K562 (cell line): ENCODE measurements at regions not wholly inside any gene's neighbourhood (a gene's known extent, or its start where the extent isn't known, plus 50 kb on each side); places are given as distances from the start of the nearest gene placed in this dataset.

Source experiments
- ATAC-seq: fragments of 200-7000 bp; cut with Tn5 transposase; 3 replicates; pipeline ENCODE4 v1.9.1; 2020; ENCODE audit warnings: moderate library complexity
- BruUV-seq: library from RNA; stranded (reverse); fragments of 400-500 nt; replicated peaks from 2 replicates; lab custom pipeline; 2021; lab: Mats Ljungman, UMichigan
- CTCF ChIA-PET: fragments of 300-600 bp; formaldehyde crosslinking; extraction: SDS; loops from one replicate; lab custom pipeline; 2021; ENCODE audit warnings: low intra/inter-chr PET ratio; lab: Yijun Ruan, JAX
- POLR2A ChIA-PET: fragments of 300-600, 350-650 bp; sonication (Branson Sonifier 250); formaldehyde crosslinking; extraction: SDS; loops from one replicate; lab custom pipeline; 2021; ENCODE audit warnings: antibody characterized with exemption, inconsistent platforms; lab: Yijun Ruan, JAX
- DNase-seq, 4 experiments: peaks; one replicate each; pipeline versions ENCODE4 v3.0.0 to v3.0.0-alpha.2; 2011 to 2018; ENCODE audit warnings: low spot score in 3 of 4, mixed read lengths in 3 of 4; ENCODE audit errors: extremely low read depth in 1 of 4
- FAIRE-seq: peaks from 2 replicates; lab custom pipeline; 2011; peaks lifted over from hg19 to GRCh38; lab: Jason Lieb, UNC
- H2AFZ ChIP-seq: 2 replicates; pipeline ENCODE4 v1.6.0; 2011; ENCODE audit warnings: low read depth, low read length, control low read depth, inconsistent platforms
- H3K27ac ChIP-seq: fragments of 200-600 bp; 3 replicates; pipeline ENCODE4 v1.8.0; 2011; ENCODE audit warnings: low read depth, mild to moderate bottlenecking, control low read depth, inconsistent platforms, low read length, moderate library complexity, mixed read lengths; ENCODE audit errors: extremely low read depth
- H3K27me3 ChIP-seq, 2 experiments: fragments of 300-600 bp in 1 of 2; 2 replicates in 1 of 2; 3 replicates in 1 of 2; pipeline versions ENCODE4 v1.6.0 to v1.8.0; 2011; ENCODE audit warnings: inconsistent platforms in 2 of 2, low read length in 2 of 2, mild to moderate bottlenecking in 1 of 2, mixed read lengths in 1 of 2, moderate library complexity in 1 of 2; ENCODE audit not compliant: control insufficient read depth in 2 of 2, insufficient read depth in 2 of 2
- H3K36me3 ChIP-seq: fragments of 300-600 bp; 3 replicates; pipeline ENCODE4 v1.8.0; 2011; ENCODE audit warnings: mild to moderate bottlenecking, low read length, inconsistent platforms; ENCODE audit not compliant: control insufficient read depth, insufficient read depth
- H3K4me1 ChIP-seq, 2 experiments: fragments of 200-600 bp in 1 of 2; replicated peaks in 1 of 2; 2 replicates in 1 of 2; 3 replicates in 1 of 2; pipeline versions ENCODE4 v1.5.1 to v1.8.0; 2011; ENCODE audit warnings: inconsistent platforms in 2 of 2, low read length in 2 of 2, mild to moderate bottlenecking in 1 of 2, mixed read lengths in 1 of 2, moderate library complexity in 1 of 2; ENCODE audit not compliant: control insufficient read depth in 2 of 2, insufficient read depth in 2 of 2
- H3K4me2 ChIP-seq: 2 replicates; pipeline ENCODE4 v1.6.1; 2011; ENCODE audit warnings: low read length, control low read depth, inconsistent platforms, mixed read lengths; ENCODE audit not compliant: insufficient read depth
- H3K4me3 ChIP-seq: fragments of 200-600 bp; sonication (generic), shearing (Covaris generic); 2 replicates; pipeline ENCODE4 v1.5.1; 2016; ENCODE audit warnings: control low read depth, inconsistent platforms
- H3K79me2 ChIP-seq: fragments of 200-600 bp; 3 replicates; pipeline ENCODE4 v1.8.0; 2011; ENCODE audit warnings: low read length, inconsistent platforms; ENCODE audit not compliant: control insufficient read depth, insufficient read depth
- H3K9ac ChIP-seq, 2 experiments: 2 replicates each; pipeline versions ENCODE4 v1.6.0 to v1.6.1; 2011; ENCODE audit warnings: low read depth in 2 of 2, low read length in 2 of 2, control low read depth in 1 of 2, inconsistent platforms in 1 of 2, mild to moderate bottlenecking in 1 of 2, mixed read lengths in 1 of 2; ENCODE audit not compliant: insufficient read depth in 1 of 2
- H3K9me1 ChIP-seq: one replicate; pipeline ENCODE4 v1.6.0; 2011; ENCODE audit warnings: inconsistent platforms, mild to moderate bottlenecking, low read length, moderate library complexity; ENCODE audit not compliant: control insufficient read depth, insufficient read depth
- H3K9me3 ChIP-seq: replicated peaks from 2 replicates; pipeline ENCODE4 v1.5.1; 2011; ENCODE audit warnings: low read depth, low read length, inconsistent platforms; ENCODE audit not compliant: control insufficient read depth, insufficient read depth
- H4K20me1 ChIP-seq: replicated peaks from 2 replicates; pipeline ENCODE4 v1.6.1; 2011; ENCODE audit warnings: low read length, inconsistent platforms, mixed read lengths; ENCODE audit not compliant: control insufficient read depth, insufficient read depth
- ASH1L ChIP-seq: fragments of 450-650 bp; IDR thresholded peaks from 2 replicates; pipeline ENCODE4 v1.6.1; 2018; ENCODE audit warnings: borderline replicate concordance, mild to moderate bottlenecking, low read depth; ENCODE audit not compliant: partially characterized antibody
- KAT7 ChIP-seq: sonication (generic); formaldehyde crosslinking; IDR thresholded peaks from 2 replicates; pipeline ENCODE4 v1.8.0; 2022; ENCODE audit warnings: missing genetic modification reagents, mild to moderate bottlenecking, borderline replicate concordance
- SOX6 ChIP-seq: fragments of 450-650 bp; IDR thresholded peaks from 2 replicates; pipeline ENCODE4 v1.6.1; 2014; ENCODE audit warnings: mild to moderate bottlenecking
- ZNF12 ChIP-seq: sonication (generic); formaldehyde crosslinking; IDR thresholded peaks from 2 replicates; pipeline ENCODE4 v1.4.0; 2020; ENCODE audit warnings: mild to moderate bottlenecking, missing genetic modification reagents
- ZNF518B ChIP-seq: fragments of 250-450 bp; sonication (Bioruptor Pico); IDR thresholded peaks from 2 replicates; pipeline ENCODE4 v1.5.0; 2021; ENCODE audit warnings: mild to moderate bottlenecking, moderate library complexity
- WGBS: fragments of 100-300 bp; shearing (Covaris generic); methylation state at CpG from one replicate; pipeline ENCODE4 v1.1.6; 2016; ENCODE audit warnings: low coverage, mixed read lengths; ENCODE audit not compliant: insufficient coverage; ENCODE audit errors: missing lambda C conversion rate; 5-methylcytosine and 5-hydroxymethylcytosine counted together
- in situ Hi-C: fragments of 300-500 bp; cut with MboI; formaldehyde crosslinking; loops from 4 replicates; pipeline ENCODE4 v1.15.0; 2018; ENCODE audit warnings: inconsistent platforms, mixed read lengths
- intact Hi-C: fragments of 100-400 bp; cut with micrococcal nuclease; formaldehyde crosslinking; loops from 2 replicates; pipeline ENCODE4 v1.14.2; 2022
- TF ChIP-seq, protein P1 (sequence below): fragments of 450-650 bp; formaldehyde crosslinking; IDR thresholded peaks from 2 replicates; pipeline ENCODE4 v1.4.0; 2020; ENCODE audit warnings: mild to moderate bottlenecking, moderate library complexity

DNA sequence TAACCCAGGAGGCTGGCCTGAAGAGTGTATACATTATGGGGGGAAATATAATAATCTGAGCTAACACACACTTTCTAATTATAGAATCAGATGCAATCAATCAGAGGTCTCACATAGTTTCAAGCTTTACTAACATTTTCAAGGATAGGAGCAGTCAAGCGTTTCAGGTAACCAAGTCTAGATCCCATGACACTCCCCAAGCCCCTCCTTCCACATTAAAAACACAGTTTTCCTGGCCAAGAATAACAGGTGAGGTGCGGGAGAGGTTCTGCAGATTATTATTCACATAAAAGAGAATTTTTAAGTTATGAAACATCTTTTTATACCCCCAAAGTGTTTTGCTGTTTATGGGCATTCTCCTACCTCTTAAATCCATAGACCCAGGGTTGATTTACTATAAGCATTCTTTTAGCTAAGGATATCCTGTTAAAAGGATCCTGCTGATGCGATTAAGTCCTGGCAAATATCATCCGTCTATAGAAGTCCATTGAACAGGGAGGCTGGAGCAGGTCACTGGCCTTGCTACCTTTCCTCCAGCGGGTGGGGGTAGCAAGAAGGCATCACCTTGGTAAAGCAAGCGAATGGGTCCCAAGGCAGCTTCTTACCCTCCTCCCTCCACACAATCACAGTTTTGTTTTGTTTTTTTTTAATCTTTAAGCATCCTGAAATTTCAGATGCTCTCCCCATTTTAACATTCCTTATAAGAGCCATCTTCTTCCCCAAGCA lies 104.7 kb upstream of the GPM6A start:
- in situ Hi-C loops, result no loop called here
- H3K4me1 ChIP-seq, result no peaks in the 10 kb centered on the region
- POLR2A ChIA-PET, result no interaction called here
- TF ChIP-seq KAT7 (CRISPR knock-in tag) (no peak), SOX6 (no peak), ZNF12 (CRISPR knock-in tag) (no peak), ASH1L (no peak), ZNF518B (CRISPR knock-in tag) (no peak)
- TF ChIP-seq, protein P1, sequence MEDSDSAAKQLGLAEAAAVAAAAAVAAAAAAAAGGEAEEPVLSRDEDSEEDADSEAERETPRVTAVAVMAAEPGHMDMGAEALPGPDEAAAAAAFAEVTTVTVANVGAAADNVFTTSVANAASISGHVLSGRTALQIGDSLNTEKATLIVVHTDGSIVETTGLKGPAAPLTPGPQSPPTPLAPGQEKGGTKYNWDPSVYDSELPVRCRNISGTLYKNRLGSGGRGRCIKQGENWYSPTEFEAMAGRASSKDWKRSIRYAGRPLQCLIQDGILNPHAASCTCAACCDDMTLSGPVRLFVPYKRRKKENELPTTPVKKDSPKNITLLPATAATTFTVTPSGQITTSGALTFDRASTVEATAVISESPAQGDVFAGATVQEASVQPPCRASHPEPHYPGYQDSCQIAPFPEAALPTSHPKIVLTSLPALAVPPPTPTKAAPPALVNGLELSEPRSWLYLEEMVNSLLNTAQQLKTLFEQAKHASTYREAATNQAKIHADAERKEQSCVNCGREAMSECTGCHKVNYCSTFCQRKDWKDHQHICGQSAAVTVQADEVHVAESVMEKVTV (CRISPR knock-in tag), result no peak
- TF ChIP-seq, all 486 proteins: peak for 0
- H3K9ac ChIP-seq, result no peak overlapping the region
- intact Hi-C loops, result no loop called here
- H3K27ac ChIP-seq, result no peak overlapping the region
- no peaks in the 10 kb centered on the region for H4K20me1 ChIP-seq
- H3K9me1 ChIP-seq, result no peaks in the 10 kb centered on the region
- CTCF ChIA-PET, result no interaction called here
- no peak overlapping the region for H3K4me2 ChIP-seq
- ATAC-seq (no peak), FAIRE-seq (no peak), DNase-seq (no peak)
- no peaks in the 10 kb centered on the region for H3K79me2 ChIP-seq
- H3K36me3 ChIP-seq, result no peaks in the 10 kb centered on the region
- H3K9me3 ChIP-seq, result peaks cover 1% of the 10 kb centered on the region; the same call in 1 of the 2 replicates
- WGBS, result 0% methylated on average over 6 of the region's 6 CpGs
- no peak overlapping the region for H3K4me3 ChIP-seq
- BruUV-seq, result no TSS peak
- no peaks in the 10 kb centered on the region for H3K27me3 ChIP-seq
- no peak overlapping the region for H2AFZ ChIP-seq
